ENCODE measurements at regions not wholly inside any gene's neighbourhood (a gene's known extent, or its start where the extent isn't known, plus 50 kb on each side); places are given as distances from the start of the nearest gene placed in this dataset.

DNA sequence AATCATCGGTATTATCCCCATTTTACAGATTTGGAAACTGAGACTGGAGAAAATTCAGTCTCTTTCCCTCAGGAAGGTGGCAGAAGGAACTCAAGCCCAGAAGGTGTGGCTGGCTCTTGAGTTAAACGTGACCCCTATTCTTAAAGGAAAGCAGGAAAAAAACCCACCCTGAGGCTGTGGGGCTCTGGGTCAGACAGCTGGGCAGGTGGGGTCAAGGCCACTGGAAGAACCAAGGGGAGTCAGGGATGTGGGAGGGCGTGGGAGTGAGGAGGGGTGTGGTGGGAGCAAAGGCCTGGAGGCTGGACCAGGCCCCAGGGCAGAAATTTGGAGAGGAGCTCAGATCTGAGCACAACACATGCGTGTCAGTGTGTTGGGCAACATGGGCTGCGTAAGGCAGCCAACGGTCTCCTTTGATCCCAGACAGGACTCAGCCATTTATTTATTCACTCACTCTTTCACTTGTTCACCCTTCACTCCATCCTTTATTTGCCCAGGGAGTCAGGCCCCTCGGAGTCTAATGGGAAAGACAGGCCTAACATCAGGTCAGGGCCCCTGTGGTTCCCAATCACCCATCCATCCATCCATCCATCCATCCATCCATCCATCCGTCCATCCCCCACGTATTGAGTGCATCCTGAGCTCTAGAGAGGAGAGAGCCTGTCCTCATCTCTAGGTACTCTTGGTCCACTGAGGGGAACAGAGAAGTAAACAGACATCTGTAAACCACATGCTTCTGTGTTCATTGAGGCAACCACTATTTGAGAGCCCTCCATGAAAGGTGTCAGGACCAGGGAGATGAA is 165.0 kb downstream of the VEGFA start:
- no peaks in the 10 kb centered on the region for H3K4me1 ChIP-seq
- no peaks in the 10 kb centered on the region for H3K27me3 ChIP-seq
- H3K36me3 ChIP-seq: no peaks in the 10 kb centered on the region
- no peaks in the 10 kb centered on the region for H3K9me3 ChIP-seq
- H3K27ac ChIP-seq: no peak overlapping the region
- DNase-seq (ENCODE audit: low spot score in 2 of 2): no peak
- no peak overlapping the region for H3K4me3 ChIP-seq
- TF ChIP-seq, protein P1, sequence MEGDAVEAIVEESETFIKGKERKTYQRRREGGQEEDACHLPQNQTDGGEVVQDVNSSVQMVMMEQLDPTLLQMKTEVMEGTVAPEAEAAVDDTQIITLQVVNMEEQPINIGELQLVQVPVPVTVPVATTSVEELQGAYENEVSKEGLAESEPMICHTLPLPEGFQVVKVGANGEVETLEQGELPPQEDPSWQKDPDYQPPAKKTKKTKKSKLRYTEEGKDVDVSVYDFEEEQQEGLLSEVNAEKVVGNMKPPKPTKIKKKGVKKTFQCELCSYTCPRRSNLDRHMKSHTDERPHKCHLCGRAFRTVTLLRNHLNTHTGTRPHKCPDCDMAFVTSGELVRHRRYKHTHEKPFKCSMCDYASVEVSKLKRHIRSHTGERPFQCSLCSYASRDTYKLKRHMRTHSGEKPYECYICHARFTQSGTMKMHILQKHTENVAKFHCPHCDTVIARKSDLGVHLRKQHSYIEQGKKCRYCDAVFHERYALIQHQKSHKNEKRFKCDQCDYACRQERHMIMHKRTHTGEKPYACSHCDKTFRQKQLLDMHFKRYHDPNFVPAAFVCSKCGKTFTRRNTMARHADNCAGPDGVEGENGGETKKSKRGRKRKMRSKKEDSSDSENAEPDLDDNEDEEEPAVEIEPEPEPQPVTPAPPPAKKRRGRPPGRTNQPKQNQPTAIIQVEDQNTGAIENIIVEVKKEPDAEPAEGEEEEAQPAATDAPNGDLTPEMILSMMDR (IDR thresholded peaks at IDR 0.05): no peak
- no peak for TF ChIP-seq POLR2AphosphoS5 (IDR thresholded peaks at IDR 0.05)
- TF ChIP-seq POLR2A (IDR thresholded peaks at IDR 0.05): no peak
- intact Hi-C loops (cut with DNase I; ENCODE audit: low total_unique reads): no loop called here

DNA sequence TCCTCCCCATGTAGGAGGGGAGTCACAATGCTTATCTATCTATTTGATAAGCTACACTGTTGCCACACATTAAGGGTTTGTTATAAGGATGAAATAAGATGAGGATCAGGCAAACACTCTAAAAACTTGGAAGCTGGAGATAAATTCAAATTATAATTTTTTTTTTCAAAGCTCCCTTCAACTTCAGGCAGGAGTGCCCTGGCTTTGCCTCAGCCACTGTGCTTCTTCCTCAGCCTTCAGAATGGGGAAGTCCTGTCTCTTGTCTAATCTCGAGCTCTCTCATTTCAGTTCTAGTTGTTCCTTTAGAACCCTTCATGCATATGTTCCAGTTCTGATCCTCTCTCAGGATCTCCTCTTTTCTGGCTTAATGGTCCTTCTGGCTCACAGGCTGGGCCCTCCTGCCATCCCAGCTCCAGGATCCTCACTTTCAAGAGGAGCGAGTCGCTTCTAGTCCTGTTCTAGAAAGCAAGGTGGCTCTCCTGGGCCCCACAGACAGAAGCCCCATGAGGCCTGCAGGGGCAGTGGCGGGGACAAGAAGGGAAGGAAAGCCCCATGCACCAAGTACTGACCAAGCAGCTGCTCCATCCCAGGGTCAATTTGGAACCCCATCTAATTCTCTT is 164.3 kb downstream of the VEGFA start:
- Histone ChIP-seq H3K4me3 (no peak overlapping the region), H3K4me1 (no peaks in the 10 kb centered on the region), H3K9me3 (no peaks in the 10 kb centered on the region), H3K27me3 (no peaks in the 10 kb centered on the region), H3K27ac (no peak overlapping the region), H3K36me3 (no peaks in the 10 kb centered on the region)
- intact Hi-C loops (cut with DNase I; ENCODE audit: low total_unique reads): no loop called here
- DNase-seq (ENCODE audit: low spot score in 2 of 2): peak in 1 of 2 donors; percentile 40
- no peak for TF ChIP-seq POLR2A (IDR thresholded peaks at IDR 0.05)
- TF ChIP-seq, protein P1 (IDR thresholded peaks at IDR 0.05): no peak
- no peak for TF ChIP-seq POLR2AphosphoS5 (IDR thresholded peaks at IDR 0.05)

DNA sequence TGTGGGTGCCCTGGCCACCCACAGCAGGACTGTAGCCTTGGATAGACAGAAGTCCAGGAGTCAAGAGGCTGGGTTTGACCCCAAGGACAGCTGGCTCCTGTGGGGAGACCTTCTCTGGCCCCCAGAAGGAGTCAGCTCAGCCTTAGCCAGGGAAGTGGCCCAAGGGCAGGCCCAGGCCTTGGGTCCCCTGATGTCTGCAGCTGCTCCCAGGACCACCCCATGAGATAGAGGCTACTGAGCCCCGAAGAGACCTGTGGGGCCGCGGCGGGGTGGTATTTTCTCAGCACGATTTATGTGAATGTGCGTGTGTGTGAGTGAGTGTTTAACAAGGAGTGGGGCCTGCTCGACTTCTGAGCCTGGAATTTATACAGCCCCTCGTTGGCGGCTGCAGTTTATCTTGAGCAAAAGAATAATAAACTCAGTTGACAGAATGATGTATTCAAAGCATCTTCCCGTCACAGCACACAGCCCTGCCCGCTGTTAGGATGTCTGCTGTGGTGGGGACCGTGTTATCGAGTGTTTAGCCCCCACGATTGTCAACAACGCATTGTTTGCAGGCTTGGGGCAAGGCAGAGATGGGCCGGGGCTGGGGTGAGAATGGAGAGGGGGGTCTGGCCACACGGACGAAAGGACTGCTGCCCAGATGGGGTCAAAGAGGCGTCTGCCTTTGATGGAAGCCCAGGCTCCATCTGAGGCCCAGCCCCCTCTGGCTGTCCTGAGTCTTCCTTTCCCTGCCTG is 163.3 kb downstream of the VEGFA start:
- H3K4me1 ChIP-seq: no peaks in the 10 kb centered on the region
- H3K4me3 ChIP-seq: no peak overlapping the region
- intact Hi-C loops (cut with DNase I; ENCODE audit: low total_unique reads): no loop called here
- no peak for TF ChIP-seq POLR2A (IDR thresholded peaks at IDR 0.05)
- TF ChIP-seq POLR2AphosphoS5 (IDR thresholded peaks at IDR 0.05): no peak
- TF ChIP-seq, protein P1 (IDR thresholded peaks at IDR 0.05): no peak
- H3K9me3 ChIP-seq: no peaks in the 10 kb centered on the region
- H3K36me3 ChIP-seq: no peaks in the 10 kb centered on the region
- no peak overlapping the region for H3K27ac ChIP-seq
- no peaks in the 10 kb centered on the region for H3K27me3 ChIP-seq
- peak in 1 of 2 donors; percentile 36 for DNase-seq (ENCODE audit: low spot score in 2 of 2)

DNA sequence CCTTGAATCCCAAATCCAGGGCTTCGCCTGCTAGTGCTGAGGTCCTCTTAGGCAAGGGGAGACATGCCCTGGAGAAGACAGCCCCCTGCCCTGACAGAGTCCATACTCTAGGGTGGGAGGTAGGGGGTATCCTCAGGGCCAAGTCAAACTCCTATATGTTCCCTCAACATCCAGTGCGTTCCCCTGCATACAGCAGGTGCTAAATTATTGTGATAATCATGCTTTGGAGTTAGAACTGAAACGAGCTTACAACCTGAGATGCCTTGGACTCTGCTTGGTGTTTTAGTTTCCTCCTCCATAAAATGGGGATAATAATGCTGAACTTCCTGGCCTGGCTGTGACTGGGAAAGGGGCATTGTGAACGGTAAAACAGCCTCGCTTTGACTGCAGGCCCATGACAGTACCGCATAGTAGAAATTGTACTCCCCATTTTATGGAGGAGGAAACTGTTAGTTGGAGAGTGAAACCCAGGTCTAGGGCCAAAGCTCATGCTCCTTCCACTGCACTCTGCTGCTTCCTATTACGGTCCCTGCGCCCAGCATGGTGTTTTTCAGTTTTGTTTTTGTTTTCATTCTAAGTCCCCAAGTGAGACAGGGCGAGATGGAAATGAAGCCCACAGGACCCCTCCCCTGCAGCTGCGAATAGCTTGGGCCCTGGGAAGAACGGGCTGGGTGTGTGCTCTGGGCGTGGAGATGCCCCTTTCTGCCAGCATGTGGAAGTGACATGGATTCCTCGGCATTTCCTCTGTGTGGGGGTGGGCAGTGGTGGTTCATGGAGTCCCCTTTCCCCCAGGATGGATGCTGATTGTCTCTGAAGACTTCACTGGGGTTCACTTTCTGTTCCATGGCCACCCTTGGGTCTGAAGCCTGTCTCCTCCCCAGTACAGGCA is 162.5 kb downstream of the VEGFA start:
- Histone ChIP-seq H3K27ac (no peak overlapping the region), H3K27me3 (no peaks in the 10 kb centered on the region), H3K36me3 (no peaks in the 10 kb centered on the region), H3K4me1 (no peaks in the 10 kb centered on the region), H3K4me3 (no peak overlapping the region), H3K9me3 (no peaks in the 10 kb centered on the region)
- DNase-seq (ENCODE audit: low spot score in 2 of 2): peak in 1 of 2 donors; percentile 14
- TF ChIP-seq POLR2A (IDR thresholded peaks at IDR 0.05): no peak
- no peak for TF ChIP-seq POLR2AphosphoS5 (IDR thresholded peaks at IDR 0.05)
- TF ChIP-seq, protein P1 (IDR thresholded peaks at IDR 0.05): no peak
- intact Hi-C loops (cut with DNase I; ENCODE audit: low total_unique reads): no loop called here

Data from breast epithelium (tissue), 4 donors.